ENCODE measurements at regions not wholly inside any gene's neighbourhood (a gene's known extent, or its start where the extent isn't known, plus 50 kb on each side); places are given as distances from the start of the nearest gene placed in this dataset.

- no peak for DNase-seq (ENCODE audit: low read depth)
- H3K4me1 ChIP-seq (ENCODE audit: control insufficient read depth, insufficient read depth, low read length), result no peaks in the 10 kb centered on the region
Observed at GRCh38 chrX:15151267-15152186, 118.4 kb downstream of the ASB9 start.

GRCh38 chrX:15150586-15150985 is 119.3 kb downstream of the ASB9 start:
- H3K36me3 ChIP-seq (ENCODE audit: control insufficient read depth, insufficient read depth, low read length, severe bottlenecking), result no peaks in the 10 kb centered on the region
- peaks cover 10% of the 10 kb centered on the region for H3K27me3 ChIP-seq (replicated peaks; ENCODE audit: control insufficient read depth, insufficient read depth, low read length)
- no peak for DNase-seq (ENCODE audit: low read depth)
- no peaks in the 10 kb centered on the region for H3K4me1 ChIP-seq (ENCODE audit: control insufficient read depth, insufficient read depth, low read length)
- H3K9ac ChIP-seq (ENCODE audit: low read length), result no peak overlapping the region
- no peaks in the 10 kb centered on the region for H3K9me3 ChIP-seq (ENCODE audit: control insufficient read depth, low read length)
- H3K4me3 ChIP-seq (ENCODE audit: low read length), result no peak overlapping the region

More at GRCh38 chrX:15151267-15152186, 118.4 kb downstream of the ASB9 start:
- Histone ChIP-seq H3K36me3 (ENCODE audit: control insufficient read depth, insufficient read depth, low read length, severe bottlenecking) (no peaks in the 10 kb centered on the region), H3K9ac (ENCODE audit: low read length) (no peak overlapping the region), H3K9me3 (ENCODE audit: control insufficient read depth, low read length) (no peaks in the 10 kb centered on the region), H3K4me3 (ENCODE audit: low read length) (no peak overlapping the region), H3K27me3 (replicated peaks; ENCODE audit: control insufficient read depth, insufficient read depth, low read length) (peaks cover 15% of the 10 kb centered on the region)

DNA sequence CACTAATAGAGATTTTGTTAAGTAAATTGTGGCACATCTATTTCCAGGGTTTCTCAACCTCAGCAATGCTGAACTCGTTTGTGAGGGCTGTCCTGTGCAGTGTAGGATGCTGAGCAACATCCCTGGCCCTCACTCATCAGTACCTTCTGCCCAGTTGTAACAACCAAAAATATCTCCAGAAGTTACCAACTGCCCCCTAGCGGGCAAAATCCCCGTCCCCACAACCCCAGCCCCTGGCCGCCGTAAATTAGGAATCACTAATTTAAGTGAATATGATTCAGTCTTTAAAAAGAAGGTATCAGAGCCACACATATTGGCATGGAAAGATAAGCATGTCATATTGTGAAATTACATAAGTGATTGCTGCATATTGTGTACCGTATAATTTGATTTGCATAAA is 123.4 kb downstream of the ASB9 start:
- H3K27me3 ChIP-seq (replicated peaks; ENCODE audit: control insufficient read depth, insufficient read depth, low read length), result peaks cover 25% of the 10 kb centered on the region
- no peaks in the 10 kb centered on the region for H3K36me3 ChIP-seq (ENCODE audit: control insufficient read depth, insufficient read depth, low read length, severe bottlenecking)
- no peak overlapping the region for H3K4me3 ChIP-seq (ENCODE audit: low read length)
- H3K9ac ChIP-seq (ENCODE audit: low read length), result no peak overlapping the region
- no peaks in the 10 kb centered on the region for H3K4me1 ChIP-seq (ENCODE audit: control insufficient read depth, insufficient read depth, low read length)
- H3K9me3 ChIP-seq (ENCODE audit: control insufficient read depth, low read length), result no peaks in the 10 kb centered on the region
- peak; percentile 32 for DNase-seq (ENCODE audit: low read depth)

DNA sequence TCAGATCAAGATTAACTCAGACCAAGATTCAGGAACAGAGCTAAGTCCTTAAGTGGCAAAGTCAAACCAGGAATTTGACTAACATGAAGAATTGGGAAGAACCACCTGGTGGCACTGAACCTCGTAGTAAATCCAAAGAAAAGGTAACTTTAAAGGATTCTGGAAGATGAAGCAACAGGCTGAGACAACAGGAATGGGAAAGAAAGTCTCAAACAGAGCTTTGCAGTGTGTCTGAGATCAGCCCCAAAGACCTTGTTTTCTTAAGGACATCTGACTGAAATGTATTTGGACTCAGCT is 126.1 kb downstream of the ASB9 start:
- no peaks in the 10 kb centered on the region for H3K9me3 ChIP-seq (ENCODE audit: control insufficient read depth, low read length)
- H3K4me3 ChIP-seq (ENCODE audit: low read length), result no peak overlapping the region
- no peak for DNase-seq (ENCODE audit: low read depth)
- H3K36me3 ChIP-seq (ENCODE audit: control insufficient read depth, insufficient read depth, low read length, severe bottlenecking), result no peaks in the 10 kb centered on the region
- no peaks in the 10 kb centered on the region for H3K4me1 ChIP-seq (ENCODE audit: control insufficient read depth, insufficient read depth, low read length)
- no peak overlapping the region for H3K9ac ChIP-seq (ENCODE audit: low read length)
- H3K27me3 ChIP-seq (replicated peaks; ENCODE audit: control insufficient read depth, insufficient read depth, low read length), result peaks cover 25% of the 10 kb centered on the region

DNA sequence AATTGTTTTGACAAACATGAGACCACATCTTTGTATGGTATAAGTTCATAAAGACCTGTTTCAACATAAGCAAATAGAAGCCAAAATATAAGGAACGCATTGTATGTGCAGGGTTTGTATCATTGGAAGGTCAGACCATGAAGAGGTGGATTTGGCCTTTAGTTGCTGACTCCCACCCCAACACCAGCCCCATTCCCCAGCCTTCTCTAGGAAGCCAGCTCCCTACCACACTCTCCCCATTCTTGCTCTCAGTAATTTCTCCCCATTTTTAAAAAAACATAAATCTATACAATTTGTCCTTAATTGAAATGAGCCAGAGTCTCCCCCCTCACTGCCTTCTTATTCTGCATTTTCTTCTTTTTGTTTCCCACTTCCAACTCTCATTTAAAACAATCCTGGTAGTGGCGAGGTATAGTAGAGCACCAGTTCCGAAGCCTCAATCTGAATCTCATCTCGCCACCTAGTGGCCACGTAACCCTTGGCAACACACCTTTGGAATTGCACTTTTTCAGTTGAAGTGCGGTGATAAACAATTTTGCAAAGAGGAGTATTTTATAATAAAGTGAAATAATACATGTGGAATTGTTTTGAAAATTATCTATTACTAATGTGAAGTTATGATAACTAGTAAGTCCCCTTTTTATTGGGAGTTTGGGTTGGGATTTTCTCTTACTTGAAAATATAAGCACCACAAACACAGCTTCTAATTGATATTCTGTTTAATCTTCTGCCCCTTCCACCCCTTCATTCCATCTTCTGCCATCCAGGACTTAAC is 126.6 kb downstream of the ASB9 start:
- no peaks in the 10 kb centered on the region for H3K9me3 ChIP-seq (ENCODE audit: control insufficient read depth, low read length)
- peaks cover 24% of the 10 kb centered on the region for H3K27me3 ChIP-seq (replicated peaks; ENCODE audit: control insufficient read depth, insufficient read depth, low read length)
- no peak overlapping the region for H3K9ac ChIP-seq (ENCODE audit: low read length)
- no peaks in the 10 kb centered on the region for H3K36me3 ChIP-seq (ENCODE audit: control insufficient read depth, insufficient read depth, low read length, severe bottlenecking)
- no peaks in the 10 kb centered on the region for H3K4me1 ChIP-seq (ENCODE audit: control insufficient read depth, insufficient read depth, low read length)
- H3K4me3 ChIP-seq (ENCODE audit: low read length), result no peak overlapping the region
- peak; percentile 64 for DNase-seq (ENCODE audit: low read depth)

- no peaks in the 10 kb centered on the region for H3K4me1 ChIP-seq (ENCODE audit: control insufficient read depth, insufficient read depth, low read length)
- no peak overlapping the region for H3K9ac ChIP-seq (ENCODE audit: low read length)
- no peaks in the 10 kb centered on the region for H3K36me3 ChIP-seq (ENCODE audit: control insufficient read depth, insufficient read depth, low read length, severe bottlenecking)
- H3K4me3 ChIP-seq (ENCODE audit: low read length), result no peak overlapping the region
- DNase-seq (ENCODE audit: low read depth), result no peak
- no peaks in the 10 kb centered on the region for H3K9me3 ChIP-seq (ENCODE audit: control insufficient read depth, low read length)
- H3K27me3 ChIP-seq (replicated peaks; ENCODE audit: control insufficient read depth, insufficient read depth, low read length), result peaks cover 19% of the 10 kb centered on the region
Observed at GRCh38 chrX:15142084-15142715, 127.7 kb downstream of the ASB9 start.

DNA sequence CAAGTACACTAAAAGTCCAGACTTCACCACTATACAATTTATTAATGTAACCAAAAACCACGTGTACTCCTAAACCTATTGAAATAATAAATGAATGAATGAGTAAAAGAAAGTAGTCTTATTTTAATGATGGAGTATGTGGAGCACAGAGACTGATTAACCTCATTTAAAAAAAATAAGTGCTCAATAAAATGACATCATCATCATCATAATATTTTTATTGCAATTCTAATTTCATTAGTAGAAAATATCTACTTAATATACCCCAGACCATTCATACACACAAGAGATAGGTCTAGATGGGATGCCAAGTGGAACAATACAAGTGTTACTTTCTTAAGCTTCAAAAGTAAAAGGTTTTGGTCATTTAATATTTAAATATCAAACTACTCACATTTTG is 133.1 kb downstream of the ASB9 start:
- H3K9me3 ChIP-seq (ENCODE audit: control insufficient read depth, low read length), result no peaks in the 10 kb centered on the region
- peaks cover 9% of the 10 kb centered on the region for H3K27me3 ChIP-seq (replicated peaks; ENCODE audit: control insufficient read depth, insufficient read depth, low read length)
- no peaks in the 10 kb centered on the region for H3K4me1 ChIP-seq (ENCODE audit: control insufficient read depth, insufficient read depth, low read length)
- H3K9ac ChIP-seq (ENCODE audit: low read length), result no peak overlapping the region
- no peak for DNase-seq (ENCODE audit: low read depth)
- no peak overlapping the region for H3K4me3 ChIP-seq (ENCODE audit: low read length)
- H3K36me3 ChIP-seq (ENCODE audit: control insufficient read depth, insufficient read depth, low read length, severe bottlenecking), result no peaks in the 10 kb centered on the region

- Histone ChIP-seq H3K4me3 (ENCODE audit: low read length) (no peak overlapping the region), H3K27me3 (replicated peaks; ENCODE audit: control insufficient read depth, insufficient read depth, low read length) (peaks cover 9% of the 10 kb centered on the region), H3K4me1 (ENCODE audit: control insufficient read depth, insufficient read depth, low read length) (no peaks in the 10 kb centered on the region), H3K9me3 (ENCODE audit: control insufficient read depth, low read length) (no peaks in the 10 kb centered on the region), H3K9ac (ENCODE audit: low read length) (no peak overlapping the region), H3K36me3 (ENCODE audit: control insufficient read depth, insufficient read depth, low read length, severe bottlenecking) (no peaks in the 10 kb centered on the region)
- no peak for DNase-seq (ENCODE audit: low read depth)
Observed at GRCh38 chrX:15129412-15129811, 140.5 kb downstream of the ASB9 start.

DNA sequence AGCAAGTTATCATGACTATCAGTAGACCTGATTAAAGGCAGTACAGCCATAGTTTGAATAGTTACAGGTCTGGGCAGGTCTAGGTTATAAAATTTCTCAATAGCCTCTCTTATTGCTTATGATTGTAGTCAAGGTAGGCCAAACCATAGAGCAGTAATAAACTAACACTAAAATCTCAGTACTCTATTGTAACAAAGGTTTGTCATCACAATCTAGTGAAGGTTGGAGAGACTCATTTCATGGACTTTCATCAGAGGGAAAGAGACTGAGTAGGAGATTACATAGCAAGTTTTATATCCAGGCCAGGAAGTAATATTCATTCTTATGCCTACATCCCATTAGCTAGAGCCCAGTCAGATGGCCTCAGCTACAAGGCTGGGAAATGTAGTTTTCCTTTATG is 141.0 kb downstream of the ASB9 start:
- Histone ChIP-seq H3K27me3 (replicated peaks; ENCODE audit: control insufficient read depth, insufficient read depth, low read length) (peaks cover 9% of the 10 kb centered on the region), H3K9me3 (ENCODE audit: control insufficient read depth, low read length) (no peaks in the 10 kb centered on the region), H3K36me3 (ENCODE audit: control insufficient read depth, insufficient read depth, low read length, severe bottlenecking) (no peaks in the 10 kb centered on the region), H3K4me1 (ENCODE audit: control insufficient read depth, insufficient read depth, low read length) (no peaks in the 10 kb centered on the region), H3K9ac (ENCODE audit: low read length) (no peak overlapping the region), H3K4me3 (ENCODE audit: low read length) (no peak overlapping the region)
- DNase-seq (ENCODE audit: low read depth), result no peak

- H3K9me3 ChIP-seq (ENCODE audit: control insufficient read depth, low read length), result no peaks in the 10 kb centered on the region
- no peak for DNase-seq (ENCODE audit: low read depth)
- no peaks in the 10 kb centered on the region for H3K4me1 ChIP-seq (ENCODE audit: control insufficient read depth, insufficient read depth, low read length)
- H3K36me3 ChIP-seq (ENCODE audit: control insufficient read depth, insufficient read depth, low read length, severe bottlenecking), result no peaks in the 10 kb centered on the region
- no peak overlapping the region for H3K9ac ChIP-seq (ENCODE audit: low read length)
- peaks cover 4% of the 10 kb centered on the region for H3K27me3 ChIP-seq (replicated peaks; ENCODE audit: control insufficient read depth, insufficient read depth, low read length)
- no peak overlapping the region for H3K4me3 ChIP-seq (ENCODE audit: low read length)
Observed at GRCh38 chrX:15127010-15127409, 142.9 kb downstream of the ASB9 start.

DNA sequence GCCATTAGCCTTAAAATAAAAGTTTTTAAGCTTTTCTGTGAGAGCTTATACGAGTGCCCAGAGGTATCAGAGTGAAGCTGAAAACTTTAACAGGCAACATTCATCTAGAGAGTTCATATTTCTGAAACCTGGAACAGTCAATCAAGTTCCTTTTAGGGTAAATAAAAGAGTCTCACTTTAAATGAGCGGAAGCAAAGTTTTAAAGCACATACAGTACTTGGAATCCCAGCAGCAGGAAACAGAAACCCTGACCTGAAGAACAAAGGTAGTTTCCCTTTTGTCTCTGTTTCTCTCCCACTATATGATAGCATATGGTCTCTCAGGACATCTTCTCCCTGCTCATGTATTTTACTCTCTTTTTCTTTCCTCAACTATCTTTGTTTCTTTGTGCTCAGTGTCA is 153.0 kb downstream of the ASB9 start:
- Histone ChIP-seq H3K4me3 (ENCODE audit: low read length) (no peak overlapping the region), H3K4me1 (ENCODE audit: control insufficient read depth, insufficient read depth, low read length) (no peaks in the 10 kb centered on the region), H3K9ac (ENCODE audit: low read length) (no peak overlapping the region), H3K9me3 (ENCODE audit: control insufficient read depth, low read length) (peaks cover 4% of the 10 kb centered on the region), H3K36me3 (ENCODE audit: control insufficient read depth, insufficient read depth, low read length, severe bottlenecking) (no peaks in the 10 kb centered on the region), H3K27me3 (replicated peaks; ENCODE audit: control insufficient read depth, insufficient read depth, low read length) (no peaks in the 10 kb centered on the region)
- no peak for DNase-seq (ENCODE audit: low read depth)

Data from adipocyte (in vitro differentiated cells).